Endothelial cell (in vitro differentiated cells): ENCODE measurements at regions not wholly inside any gene's neighbourhood (a gene's known extent, or its start where the extent isn't known, plus 50 kb on each side); places are given as distances from the start of the nearest gene placed in this dataset.

Source experiments
- DNase-seq: peaks from one replicate; pipeline ENCODE4 v3.0.0; 2021; ENCODE audit warnings: low spot score
- H3K27ac Mint-ChIP-seq: one replicate; pipeline ENCODE4 v1.8.0; 2021; ENCODE audit warnings: mixed read lengths, inconsistent platforms; ENCODE audit not compliant: unreplicated experiment
- H3K27me3 Mint-ChIP-seq: one replicate; pipeline ENCODE4 v1.8.0; 2021; ENCODE audit warnings: mild to moderate bottlenecking, moderate library complexity, mixed read lengths, inconsistent platforms; ENCODE audit not compliant: unreplicated experiment
- H3K36me3 Mint-ChIP-seq: one replicate; pipeline ENCODE4 v1.8.0; 2021; ENCODE audit warnings: mild to moderate bottlenecking, low read depth, mixed read lengths, inconsistent platforms; ENCODE audit not compliant: unreplicated experiment
- H3K4me1 Mint-ChIP-seq: one replicate; pipeline ENCODE4 v1.8.0; 2021; ENCODE audit warnings: mild to moderate bottlenecking, mixed read lengths, inconsistent platforms; ENCODE audit not compliant: unreplicated experiment
- H3K4me3 Mint-ChIP-seq: one replicate; pipeline ENCODE4 v1.8.0; 2021; ENCODE audit warnings: mild to moderate bottlenecking, mixed read lengths, inconsistent platforms; ENCODE audit not compliant: unreplicated experiment
- H3K9me3 Mint-ChIP-seq: one replicate; pipeline ENCODE4 v1.8.0; 2021; ENCODE audit warnings: mixed read lengths, inconsistent platforms; ENCODE audit not compliant: unreplicated experiment
- TF ChIP-seq, protein P1 (sequence below): fragments of 200-600 bp; sonication (generic); IDR thresholded peaks from one replicate; pipeline ENCODE4 v1.5.0; 2021; ENCODE audit warnings: antibody characterized with exemption; ENCODE audit not compliant: unreplicated experiment

DNA sequence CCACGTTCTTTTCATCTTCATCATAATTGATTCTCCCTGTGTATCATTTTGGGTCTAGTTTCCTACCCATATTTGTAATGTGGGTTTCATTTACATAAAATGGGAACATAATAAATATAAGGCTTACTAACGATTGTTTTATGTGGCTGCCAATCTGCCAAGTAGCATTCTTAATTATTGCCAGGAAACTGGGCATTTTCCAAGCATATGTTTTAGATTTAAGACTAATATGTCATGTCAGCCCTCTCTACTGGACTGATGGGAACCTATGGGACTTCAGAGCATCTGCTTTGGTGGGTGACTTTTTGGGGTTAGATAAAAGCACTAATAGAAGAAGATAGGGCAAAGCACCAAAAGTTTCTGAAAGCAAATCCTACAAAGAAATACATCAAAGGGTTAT is 157.5 kb downstream of the TBX18 start:
- Mint-ChIP-seq H3K27me3 (no peaks in the 10 kb centered on the region), H3K4me3 (no peak overlapping the region), H3K4me1 (no peaks in the 10 kb centered on the region), H3K9me3 (no peaks in the 10 kb centered on the region), H3K36me3 (no peaks in the 10 kb centered on the region), H3K27ac (no peak overlapping the region)
- TF ChIP-seq, protein P1, sequence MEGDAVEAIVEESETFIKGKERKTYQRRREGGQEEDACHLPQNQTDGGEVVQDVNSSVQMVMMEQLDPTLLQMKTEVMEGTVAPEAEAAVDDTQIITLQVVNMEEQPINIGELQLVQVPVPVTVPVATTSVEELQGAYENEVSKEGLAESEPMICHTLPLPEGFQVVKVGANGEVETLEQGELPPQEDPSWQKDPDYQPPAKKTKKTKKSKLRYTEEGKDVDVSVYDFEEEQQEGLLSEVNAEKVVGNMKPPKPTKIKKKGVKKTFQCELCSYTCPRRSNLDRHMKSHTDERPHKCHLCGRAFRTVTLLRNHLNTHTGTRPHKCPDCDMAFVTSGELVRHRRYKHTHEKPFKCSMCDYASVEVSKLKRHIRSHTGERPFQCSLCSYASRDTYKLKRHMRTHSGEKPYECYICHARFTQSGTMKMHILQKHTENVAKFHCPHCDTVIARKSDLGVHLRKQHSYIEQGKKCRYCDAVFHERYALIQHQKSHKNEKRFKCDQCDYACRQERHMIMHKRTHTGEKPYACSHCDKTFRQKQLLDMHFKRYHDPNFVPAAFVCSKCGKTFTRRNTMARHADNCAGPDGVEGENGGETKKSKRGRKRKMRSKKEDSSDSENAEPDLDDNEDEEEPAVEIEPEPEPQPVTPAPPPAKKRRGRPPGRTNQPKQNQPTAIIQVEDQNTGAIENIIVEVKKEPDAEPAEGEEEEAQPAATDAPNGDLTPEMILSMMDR = no peak
- DNase-seq = no peak

DNA sequence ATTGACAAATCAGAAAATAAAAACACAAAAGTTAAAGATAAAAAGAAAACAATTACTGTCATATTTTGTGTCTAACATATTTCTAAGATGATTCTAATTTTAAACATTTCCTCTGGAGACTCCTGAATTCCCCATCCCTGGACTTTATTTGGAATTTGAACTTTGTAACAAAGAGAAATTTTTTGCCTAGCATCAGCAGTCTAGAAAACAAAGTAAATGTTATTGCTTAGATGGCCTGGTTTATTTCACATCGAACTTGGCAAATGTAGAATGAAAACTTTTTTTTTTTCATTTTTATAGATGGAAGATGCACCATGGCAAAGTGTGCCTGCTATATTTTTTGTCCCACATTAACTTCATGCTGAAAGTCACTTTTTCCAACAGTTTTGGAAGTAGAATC is 159.1 kb downstream of the TBX18 start:
- no peaks in the 10 kb centered on the region for H3K36me3 Mint-ChIP-seq
- no peaks in the 10 kb centered on the region for H3K27me3 Mint-ChIP-seq
- peaks cover 4% of the 10 kb centered on the region for H3K4me1 Mint-ChIP-seq
- no peak overlapping the region for H3K27ac Mint-ChIP-seq
- no peaks in the 10 kb centered on the region for H3K9me3 Mint-ChIP-seq
- no peak overlapping the region for H3K4me3 Mint-ChIP-seq
- DNase-seq = no peak
- TF ChIP-seq, protein P1 = no peak

DNA sequence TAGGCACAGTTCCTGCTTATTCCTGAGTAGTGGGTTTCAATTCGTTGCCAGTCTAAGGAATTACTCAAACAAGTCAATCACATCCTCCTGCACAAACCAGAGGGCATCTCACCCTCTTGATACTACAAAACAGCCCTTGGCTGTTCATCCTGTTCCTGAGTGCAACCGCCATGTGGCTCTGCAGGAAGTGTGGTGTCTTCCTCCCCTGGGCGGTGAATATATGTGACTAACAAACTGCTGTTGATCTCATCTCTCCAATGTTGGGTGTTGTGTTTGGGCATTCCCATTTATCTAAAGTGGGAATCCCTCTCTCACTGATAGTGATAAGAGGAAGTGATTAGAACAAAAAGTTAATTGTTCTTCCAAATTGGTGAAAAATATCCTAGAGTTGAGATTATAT is 163.0 kb downstream of the TBX18 start:
- Mint-ChIP-seq H3K4me3 (no peak overlapping the region), H3K27me3 (no peaks in the 10 kb centered on the region), H3K36me3 (no peaks in the 10 kb centered on the region), H3K4me1 (peaks cover 4% of the 10 kb centered on the region), H3K9me3 (no peaks in the 10 kb centered on the region), H3K27ac (no peak overlapping the region)
- no peak for DNase-seq
- TF ChIP-seq, protein P1 = no peak

DNA sequence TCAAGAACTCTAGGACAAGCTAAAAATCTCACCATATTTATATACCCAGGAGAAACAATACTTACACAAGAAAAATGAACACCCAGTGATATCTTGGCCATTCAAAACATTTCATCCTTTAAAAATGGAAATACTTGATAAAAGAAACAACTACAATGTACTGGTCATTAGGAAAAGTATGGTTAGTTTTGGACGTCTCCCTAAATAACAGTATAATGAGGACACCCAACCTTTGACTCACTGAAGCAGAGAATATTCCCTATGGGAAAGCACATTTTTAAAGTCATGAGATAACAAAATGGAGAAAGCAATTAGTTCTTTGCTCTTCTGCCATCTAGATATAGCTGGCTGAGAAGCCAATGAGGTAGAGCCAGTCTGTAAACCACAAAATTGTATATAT is 164.4 kb downstream of the TBX18 start:
- no peaks in the 10 kb centered on the region for H3K36me3 Mint-ChIP-seq
- H3K27ac Mint-ChIP-seq = no peak overlapping the region

DNA sequence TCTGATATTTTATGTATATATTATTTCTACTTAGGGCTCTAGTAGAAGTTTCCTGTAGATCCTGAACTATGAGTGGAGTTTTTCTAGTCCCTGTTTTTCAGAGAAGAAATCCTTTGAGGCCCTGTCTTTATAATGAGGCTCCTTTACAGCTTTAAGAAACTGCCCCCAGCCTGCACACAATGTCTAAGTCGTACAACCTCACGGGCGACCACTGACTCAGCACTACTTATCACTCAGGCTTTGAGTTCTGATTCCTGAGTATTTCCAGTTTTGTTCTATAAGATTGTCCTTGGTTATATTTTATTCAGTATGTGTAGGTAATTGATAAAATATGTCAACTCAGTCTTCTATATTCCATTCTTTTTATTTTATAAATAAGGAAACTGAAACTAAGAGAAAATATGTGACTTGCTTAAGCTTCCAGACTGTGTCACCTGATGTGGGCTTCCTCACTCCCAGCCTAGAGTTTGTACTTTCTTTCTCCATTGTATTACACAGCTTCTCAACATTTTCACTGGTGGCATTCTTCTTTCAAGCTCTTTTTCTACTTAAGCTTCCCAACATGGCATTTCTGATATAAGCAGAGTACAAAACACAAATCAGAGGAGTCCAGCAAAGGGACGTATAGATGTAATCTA is 167.0 kb downstream of the TBX18 start:
- no peak for DNase-seq
- Mint-ChIP-seq H3K4me1 (peaks cover 4% of the 10 kb centered on the region), H3K27me3 (no peaks in the 10 kb centered on the region), H3K27ac (no peak overlapping the region), H3K9me3 (no peaks in the 10 kb centered on the region), H3K36me3 (no peaks in the 10 kb centered on the region), H3K4me3 (no peak overlapping the region)
- TF ChIP-seq, protein P1 = no peak

More for the DNA sequence above, 164.4 kb downstream of the TBX18 start:
- H3K9me3 Mint-ChIP-seq = no peaks in the 10 kb centered on the region
- no peak for DNase-seq
- no peaks in the 10 kb centered on the region for H3K27me3 Mint-ChIP-seq
- peaks cover 4% of the 10 kb centered on the region for H3K4me1 Mint-ChIP-seq
- TF ChIP-seq, protein P1 = no peak
- no peak overlapping the region for H3K4me3 Mint-ChIP-seq
